SU-DHL-6 (cell line): ENCODE measurements at regions not wholly inside any gene's neighbourhood (a gene's known extent, or its start where the extent isn't known, plus 50 kb on each side); places are given as distances from the start of the nearest gene placed in this dataset.

Experiments used
- EZH2phosphoT487 ChIP-seq: fragments of 200-600 bp; sonication (generic), shearing (Covaris generic); conservative IDR thresholded peaks from 2 replicates; pipeline ENCODE4 v1.6.1; 2018; ENCODE audit warnings: mild to moderate bottlenecking, antibody characterized with exemption, low read length, moderate library complexity, mixed read lengths
- TF ChIP-seq, protein P1 (sequence below): fragments of 200-600 bp; sonication (generic); IDR thresholded peaks from one replicate; pipeline ENCODE4 v1.5.1; 2017; ENCODE audit warnings: antibody characterized with exemption, mild to moderate bottlenecking, low read length, moderate library complexity; ENCODE audit not compliant: insufficient read depth, poor library complexity, severe bottlenecking

DNA sequence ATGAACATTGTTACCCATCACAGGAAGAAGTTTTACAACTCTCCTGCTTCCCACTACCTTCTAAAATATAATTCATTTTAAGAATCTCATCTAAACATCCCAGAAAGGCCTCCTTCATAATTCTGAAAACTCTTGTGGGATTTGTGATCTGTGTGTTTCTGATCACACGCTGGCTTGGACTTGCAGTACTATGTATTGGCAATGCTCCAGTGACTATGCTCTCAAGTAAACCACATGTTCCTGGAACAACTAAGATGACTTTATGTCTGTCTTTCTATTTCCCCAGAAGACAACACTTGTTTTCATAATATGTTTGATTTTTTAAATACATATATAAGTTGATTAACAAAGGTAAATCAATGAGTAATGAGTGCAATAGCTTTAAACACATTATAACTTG lies 376.6 kb upstream of the NETO1 start:
- TF ChIP-seq, protein P1, sequence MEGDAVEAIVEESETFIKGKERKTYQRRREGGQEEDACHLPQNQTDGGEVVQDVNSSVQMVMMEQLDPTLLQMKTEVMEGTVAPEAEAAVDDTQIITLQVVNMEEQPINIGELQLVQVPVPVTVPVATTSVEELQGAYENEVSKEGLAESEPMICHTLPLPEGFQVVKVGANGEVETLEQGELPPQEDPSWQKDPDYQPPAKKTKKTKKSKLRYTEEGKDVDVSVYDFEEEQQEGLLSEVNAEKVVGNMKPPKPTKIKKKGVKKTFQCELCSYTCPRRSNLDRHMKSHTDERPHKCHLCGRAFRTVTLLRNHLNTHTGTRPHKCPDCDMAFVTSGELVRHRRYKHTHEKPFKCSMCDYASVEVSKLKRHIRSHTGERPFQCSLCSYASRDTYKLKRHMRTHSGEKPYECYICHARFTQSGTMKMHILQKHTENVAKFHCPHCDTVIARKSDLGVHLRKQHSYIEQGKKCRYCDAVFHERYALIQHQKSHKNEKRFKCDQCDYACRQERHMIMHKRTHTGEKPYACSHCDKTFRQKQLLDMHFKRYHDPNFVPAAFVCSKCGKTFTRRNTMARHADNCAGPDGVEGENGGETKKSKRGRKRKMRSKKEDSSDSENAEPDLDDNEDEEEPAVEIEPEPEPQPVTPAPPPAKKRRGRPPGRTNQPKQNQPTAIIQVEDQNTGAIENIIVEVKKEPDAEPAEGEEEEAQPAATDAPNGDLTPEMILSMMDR: no peak
- TF ChIP-seq EZH2phosphoT487: no peak
